ENCODE measurements at regions not wholly inside any gene's neighbourhood (a gene's known extent, or its start where the extent isn't known, plus 50 kb on each side); places are given as distances from the start of the nearest gene placed in this dataset.
"Not testable (repeated sequence)": the region's sequence is repeated elsewhere in the genome, so short reads cannot be mapped to it uniquely, and the experiment has no call there.

DNA sequence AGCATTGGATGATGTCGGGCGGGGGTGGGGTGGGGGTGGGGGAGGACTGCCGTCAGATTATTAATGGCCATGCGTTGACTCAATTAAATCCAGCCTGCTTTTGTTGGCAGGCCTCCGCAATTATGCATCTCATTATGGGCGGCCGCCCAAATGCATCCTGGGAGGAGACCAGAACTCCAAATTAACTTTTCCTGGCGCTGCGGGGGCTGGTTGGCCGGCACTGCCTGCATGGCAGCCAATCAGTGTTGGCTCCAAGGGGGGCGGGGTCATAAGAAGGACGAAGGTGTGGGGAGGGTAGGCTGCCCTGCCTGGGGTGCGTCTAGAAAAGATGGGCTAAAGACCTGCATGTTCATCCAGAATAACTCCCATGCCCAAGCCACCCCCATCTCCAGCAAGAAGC is 83.9 kb upstream of the PAX2 start:
- H3K36me3 ChIP-seq (ENCODE audit: insufficient read depth): no peaks in the 10 kb centered on the region
- no peaks in the 10 kb centered on the region for H3K4me1 ChIP-seq (ENCODE audit: insufficient read depth)
- DNase-seq (ENCODE audit: extremely low spot score): no peak
- H3K4me3 ChIP-seq (ENCODE audit: low read depth, low read length): no peak overlapping the region
- 38% methylated on average over 13 of the region's 13 CpGs for WGBS
- H3K27ac ChIP-seq (ENCODE audit: low read depth): no peak overlapping the region

DNA sequence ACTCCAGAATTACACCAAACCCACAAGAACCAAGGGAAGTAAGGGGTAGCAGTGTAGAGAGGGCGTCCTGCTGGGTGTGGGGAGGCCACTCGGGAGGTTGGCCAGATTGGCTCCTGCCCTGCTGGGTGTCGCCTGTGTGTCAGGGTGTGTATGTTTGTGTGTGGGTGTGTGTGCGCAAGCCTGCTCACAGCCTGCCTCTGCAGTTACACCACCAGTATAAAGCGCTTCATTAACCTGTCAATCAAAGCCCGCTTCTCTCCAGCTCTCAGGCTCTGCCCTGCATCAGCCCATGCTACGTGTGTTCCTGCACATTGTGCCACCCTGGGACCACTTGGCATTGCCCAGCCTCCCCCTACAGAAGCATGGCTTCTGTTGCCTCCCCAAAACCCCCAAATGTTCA is 83.3 kb upstream of the PAX2 start:
- Histone ChIP-seq H3K36me3 (ENCODE audit: insufficient read depth) (no peaks in the 10 kb centered on the region), H3K4me1 (ENCODE audit: insufficient read depth) (no peaks in the 10 kb centered on the region), H3K27ac (ENCODE audit: low read depth) (no peak overlapping the region), H3K4me3 (ENCODE audit: low read depth, low read length) (no peak overlapping the region)
- WGBS: 41% methylated on average over 7 of the region's 7 CpGs
- no peak for DNase-seq (ENCODE audit: extremely low spot score)

DNA sequence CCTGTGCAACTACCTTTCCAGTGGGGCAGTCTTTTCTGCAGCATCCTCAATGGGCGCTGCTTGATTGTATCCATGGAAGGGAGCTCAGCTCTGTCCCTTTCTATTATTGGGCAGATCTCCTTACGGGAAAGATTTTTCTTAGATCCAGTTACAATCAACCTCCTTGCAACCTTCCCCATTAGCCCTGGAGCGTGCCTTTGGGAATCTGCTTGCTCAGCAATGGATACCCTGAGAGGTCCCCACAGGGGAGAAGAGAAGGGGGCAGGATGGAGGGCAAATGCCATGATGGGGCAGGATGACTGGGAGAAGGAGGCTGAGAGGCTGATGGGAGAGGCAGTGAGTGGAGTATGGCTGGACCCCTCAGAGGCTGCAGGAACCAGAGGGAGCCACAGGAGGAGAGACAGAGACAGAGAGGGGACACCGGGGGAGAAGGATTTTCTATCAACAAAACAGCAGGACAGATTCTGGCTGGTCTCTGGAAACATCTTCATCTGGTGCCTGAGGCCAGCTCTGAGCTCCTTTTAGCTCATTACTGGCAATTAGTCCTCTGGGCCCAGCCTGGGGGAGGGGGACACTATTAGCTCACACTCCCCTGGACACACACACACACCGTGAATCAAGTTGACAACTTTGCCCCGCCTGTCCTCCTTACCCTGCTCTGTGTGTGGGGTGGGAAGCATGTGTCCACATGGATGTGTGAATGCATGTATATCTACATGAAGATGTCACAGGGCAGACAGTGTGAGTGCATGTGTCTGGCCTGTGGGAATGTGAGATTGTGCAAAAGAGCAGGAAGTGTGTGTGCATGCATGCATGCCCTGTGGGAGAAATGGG is 80.8 kb upstream of the PAX2 start:
- no peak overlapping the region for H3K4me3 ChIP-seq (ENCODE audit: low read depth, low read length)
- H3K36me3 ChIP-seq (ENCODE audit: insufficient read depth): no peaks in the 10 kb centered on the region
- WGBS: 41% methylated on average over 6 of the region's 6 CpGs
- no peak overlapping the region for H3K27ac ChIP-seq (ENCODE audit: low read depth)
- H3K4me1 ChIP-seq (ENCODE audit: insufficient read depth): no peaks in the 10 kb centered on the region
- DNase-seq (ENCODE audit: extremely low spot score): no peak

DNA sequence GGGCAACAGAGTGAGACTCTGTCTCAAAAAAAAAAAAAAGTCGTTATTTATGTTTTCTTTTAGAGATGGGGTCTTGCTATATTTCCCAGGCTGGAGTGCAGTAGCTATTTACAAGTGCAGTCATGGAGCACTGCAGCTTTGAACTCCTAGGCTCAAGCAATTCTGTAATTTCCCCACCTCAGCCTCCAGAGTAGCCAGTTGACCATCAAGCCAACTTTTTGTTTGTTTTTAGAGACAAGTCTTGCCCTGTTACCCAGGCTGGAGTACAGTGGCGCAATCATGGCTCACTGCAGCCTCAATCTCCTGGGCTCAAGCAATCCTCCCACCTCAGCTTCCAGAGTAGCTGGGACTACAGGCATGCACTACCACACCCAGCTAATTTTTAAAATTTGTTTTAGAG is 78.7 kb upstream of the PAX2 start:
- not testable (repeated sequence) for H3K27ac ChIP-seq (ENCODE audit: low read depth); H3K4me3 ChIP-seq (ENCODE audit: low read depth, low read length); H3K36me3 ChIP-seq (ENCODE audit: insufficient read depth); DNase-seq (ENCODE audit: extremely low spot score); H3K4me1 ChIP-seq (ENCODE audit: insufficient read depth)
- 66% methylated on average over 2 of the region's 2 CpGs for WGBS

DNA sequence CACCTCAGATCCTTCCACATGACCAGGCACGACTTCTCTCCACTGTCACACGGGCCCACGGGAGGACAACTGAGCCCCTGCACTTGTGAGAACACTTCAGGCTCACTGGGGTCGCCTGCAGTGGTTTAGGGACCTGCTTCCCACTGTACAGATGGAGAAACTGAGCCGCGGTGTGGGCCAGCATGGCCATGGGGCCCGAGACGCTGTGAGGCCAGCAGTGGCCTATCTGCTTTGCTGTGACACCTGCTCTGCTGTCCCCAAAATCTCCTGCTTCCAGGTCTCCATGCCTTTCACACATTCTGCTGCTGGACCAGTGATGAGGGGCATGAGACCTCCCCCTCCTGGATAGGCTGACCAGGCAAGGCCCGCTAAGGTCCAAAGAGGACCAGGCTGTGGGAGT is 75.8 kb upstream of the PAX2 start:
- Histone ChIP-seq H3K4me1 (ENCODE audit: insufficient read depth) (peaks cover 4% of the 10 kb centered on the region), H3K27ac (ENCODE audit: low read depth) (no peak overlapping the region), H3K36me3 (ENCODE audit: insufficient read depth) (no peaks in the 10 kb centered on the region), H3K4me3 (ENCODE audit: low read depth, low read length) (no peak overlapping the region)
- DNase-seq (ENCODE audit: extremely low spot score): no peak
- WGBS: 61% methylated on average over 9 of the region's 9 CpGs

DNA sequence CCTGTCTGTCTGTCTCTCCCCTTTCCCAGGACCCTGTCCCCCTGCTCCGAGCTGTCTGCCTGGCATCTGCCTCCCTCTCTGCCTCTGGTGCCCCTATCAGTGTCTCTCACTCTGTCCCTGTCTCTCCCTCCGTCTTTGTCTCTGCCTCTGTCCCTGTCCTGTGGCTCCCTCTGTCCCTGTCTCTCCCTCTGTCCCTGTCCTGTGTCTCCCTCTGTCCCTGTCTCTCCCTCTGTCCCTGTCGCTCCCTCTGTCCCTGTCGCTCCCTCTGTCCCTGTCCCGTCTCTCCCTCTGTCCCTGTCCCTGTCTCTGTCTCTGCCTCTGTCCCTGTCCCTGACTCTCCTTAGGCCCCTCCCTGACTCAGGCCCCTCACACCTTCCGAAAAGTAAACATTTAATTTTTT is 75.0 kb upstream of the PAX2 start:
- Histone ChIP-seq H3K4me1 (ENCODE audit: insufficient read depth) (peaks cover 4% of the 10 kb centered on the region), H3K36me3 (ENCODE audit: insufficient read depth) (no peaks in the 10 kb centered on the region), H3K27ac (ENCODE audit: low read depth) (no peak overlapping the region), H3K4me3 (ENCODE audit: low read depth, low read length) (no peak overlapping the region)
- WGBS: 29% methylated on average over 6 of the region's 6 CpGs
- DNase-seq (ENCODE audit: extremely low spot score): no peak

DNA sequence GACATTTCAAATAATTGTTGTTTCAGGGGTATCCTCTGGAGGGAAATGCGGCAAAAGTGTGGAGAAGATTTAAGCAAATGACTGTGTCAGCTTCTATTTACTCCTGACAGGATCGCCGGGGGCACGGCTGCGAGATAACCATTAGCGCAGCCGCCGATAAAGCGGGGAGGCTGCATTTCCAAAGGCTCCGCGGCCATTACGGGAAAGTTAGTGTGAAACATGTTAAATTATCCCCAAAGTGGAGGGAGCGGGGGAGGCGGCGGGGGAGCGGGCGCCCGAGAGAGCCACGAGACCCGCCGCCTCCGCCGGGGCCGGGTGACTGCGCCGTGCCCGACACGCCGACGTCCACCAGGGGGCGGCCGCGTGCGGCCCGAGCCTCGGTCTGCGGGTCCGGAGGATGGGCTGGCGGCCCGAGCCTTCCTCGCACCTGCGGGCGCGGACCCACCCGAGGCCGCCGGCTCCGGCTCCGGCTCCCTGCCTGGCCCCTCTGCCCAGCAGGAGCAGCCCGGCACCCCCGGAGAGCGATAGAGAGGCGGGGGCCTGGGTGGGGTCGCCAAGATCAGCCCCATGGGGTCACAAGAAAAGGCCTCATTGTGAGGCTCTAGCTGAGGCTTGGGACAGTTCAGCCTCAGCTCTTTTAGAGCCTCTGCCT is 74.4 kb upstream of the PAX2 start:
- no peak for DNase-seq (ENCODE audit: extremely low spot score)
- WGBS: 4% methylated on average over 54 of the region's 54 CpGs
- Histone ChIP-seq H3K4me1 (ENCODE audit: insufficient read depth) (peaks cover 4% of the 10 kb centered on the region), H3K27ac (ENCODE audit: low read depth) (no peak overlapping the region), H3K36me3 (ENCODE audit: insufficient read depth) (no peaks in the 10 kb centered on the region), H3K4me3 (ENCODE audit: low read depth, low read length) (no peak overlapping the region)

DNA sequence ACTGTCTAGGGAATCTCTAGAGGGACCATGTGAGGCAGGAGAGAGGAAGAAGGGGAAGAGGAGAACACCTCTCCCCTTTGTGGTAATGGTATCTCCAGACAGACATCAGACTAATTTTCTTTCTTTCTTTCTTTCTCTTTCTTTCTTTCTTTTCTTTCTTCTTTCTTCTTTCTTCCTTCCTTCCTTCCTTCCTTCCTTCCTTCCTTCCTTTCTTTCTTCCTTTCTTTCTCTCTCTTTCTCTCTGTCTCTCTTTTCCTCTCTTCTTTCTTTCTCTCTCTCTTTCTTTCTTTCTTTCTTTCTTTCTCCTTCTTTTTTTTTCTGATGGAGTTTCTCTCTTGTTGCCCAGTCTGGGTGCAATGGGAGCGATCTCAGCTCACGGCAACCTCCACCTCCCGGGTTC is 73.2 kb upstream of the PAX2 start:
- WGBS: 87% methylated on average over 3 of the region's 3 CpGs
- H3K27ac ChIP-seq (ENCODE audit: low read depth): no peak overlapping the region
- no peak overlapping the region for H3K4me3 ChIP-seq (ENCODE audit: low read depth, low read length)
- DNase-seq (ENCODE audit: extremely low spot score): no peak
- no peaks in the 10 kb centered on the region for H3K36me3 ChIP-seq (ENCODE audit: insufficient read depth)
- H3K4me1 ChIP-seq (ENCODE audit: insufficient read depth): peaks cover 4% of the 10 kb centered on the region

DNA sequence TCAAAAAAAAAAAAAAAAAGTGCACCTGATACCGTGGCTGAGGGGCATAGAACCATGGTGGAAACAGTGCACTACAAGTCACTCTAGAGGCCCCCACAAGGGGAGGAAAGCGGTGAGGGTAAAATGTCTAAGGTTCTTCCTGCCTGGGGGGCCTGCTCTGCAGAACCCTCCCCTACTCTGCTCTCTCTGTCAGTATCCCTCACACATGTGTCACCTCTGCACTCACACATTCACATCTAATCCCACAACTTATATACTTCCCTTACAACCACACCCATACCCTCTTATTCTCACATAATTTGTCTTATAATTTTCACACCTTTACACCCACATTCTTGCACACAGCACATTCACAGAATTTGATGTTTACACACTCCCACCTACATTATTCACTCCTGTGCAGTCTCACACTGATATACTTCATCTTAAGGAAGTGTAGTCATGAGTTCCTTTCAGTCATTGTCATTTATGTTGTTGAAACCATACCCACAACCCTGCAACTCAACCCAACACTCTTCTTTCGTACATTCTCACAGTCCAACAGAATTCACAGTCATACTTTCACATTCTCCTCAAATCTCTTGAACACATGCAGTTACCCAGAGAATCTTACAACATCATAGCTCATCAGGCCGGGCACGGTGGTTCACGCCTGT is 68.0 kb upstream of the PAX2 start:
- 69% methylated on average over 6 of the region's 6 CpGs for WGBS
- DNase-seq (ENCODE audit: extremely low spot score): no peak
- H3K4me3 ChIP-seq (ENCODE audit: low read depth, low read length): no peak overlapping the region
- H3K27ac ChIP-seq (ENCODE audit: low read depth): no peak overlapping the region
- no peaks in the 10 kb centered on the region for H3K4me1 ChIP-seq (ENCODE audit: insufficient read depth)
- no peaks in the 10 kb centered on the region for H3K36me3 ChIP-seq (ENCODE audit: insufficient read depth)

DNA sequence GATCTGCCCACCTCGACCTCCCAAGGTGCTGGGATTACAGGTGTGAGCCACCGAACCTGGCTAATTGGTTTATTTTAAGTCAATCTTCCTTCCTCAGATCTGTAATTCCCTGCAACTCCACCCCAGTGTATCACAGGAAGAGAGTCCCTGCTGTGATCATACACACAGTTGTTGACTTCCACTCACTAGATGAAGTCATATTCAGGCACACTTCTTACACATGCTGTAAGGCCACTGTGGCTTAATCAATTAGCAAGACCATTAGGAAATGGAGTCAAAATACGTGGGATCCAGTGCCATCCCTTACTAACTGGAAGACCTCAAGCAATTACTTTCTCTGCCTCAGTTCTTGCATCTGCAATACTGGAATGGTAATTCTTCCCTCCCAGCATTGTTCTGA is 66.1 kb upstream of the PAX2 start:
- Histone ChIP-seq H3K4me3 (ENCODE audit: low read depth, low read length) (no peak overlapping the region), H3K27ac (ENCODE audit: low read depth) (no peak overlapping the region), H3K36me3 (ENCODE audit: insufficient read depth) (no peaks in the 10 kb centered on the region), H3K4me1 (ENCODE audit: insufficient read depth) (no peaks in the 10 kb centered on the region)
- DNase-seq (ENCODE audit: extremely low spot score): no peak
- WGBS: 33% methylated on average over 3 of the region's 3 CpGs

DNA sequence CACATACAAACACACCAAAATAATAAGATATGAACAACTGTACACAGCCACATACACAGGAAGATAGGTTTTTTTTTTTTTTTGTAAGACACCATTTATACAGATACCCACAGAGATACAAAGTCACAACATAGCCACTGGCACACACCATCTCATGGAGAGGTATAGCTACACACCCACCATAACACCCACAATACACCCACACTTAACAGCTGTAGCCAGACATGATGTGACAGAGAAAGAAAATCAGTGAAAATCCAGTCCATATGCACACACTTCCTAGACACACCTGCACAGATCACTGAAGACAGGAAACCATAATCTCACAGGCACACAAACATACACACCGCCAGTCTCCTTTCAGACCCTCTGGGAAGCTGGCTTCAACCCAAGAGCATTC is 62.4 kb upstream of the PAX2 start:
- 22% methylated on average over 1 of the region's 1 CpG for WGBS
- Histone ChIP-seq H3K27ac (ENCODE audit: low read depth) (no peak overlapping the region), H3K4me3 (ENCODE audit: low read depth, low read length) (no peak overlapping the region), H3K36me3 (ENCODE audit: insufficient read depth) (no peaks in the 10 kb centered on the region), H3K4me1 (ENCODE audit: insufficient read depth) (no peaks in the 10 kb centered on the region)
- no peak for DNase-seq (ENCODE audit: extremely low spot score)

DNA sequence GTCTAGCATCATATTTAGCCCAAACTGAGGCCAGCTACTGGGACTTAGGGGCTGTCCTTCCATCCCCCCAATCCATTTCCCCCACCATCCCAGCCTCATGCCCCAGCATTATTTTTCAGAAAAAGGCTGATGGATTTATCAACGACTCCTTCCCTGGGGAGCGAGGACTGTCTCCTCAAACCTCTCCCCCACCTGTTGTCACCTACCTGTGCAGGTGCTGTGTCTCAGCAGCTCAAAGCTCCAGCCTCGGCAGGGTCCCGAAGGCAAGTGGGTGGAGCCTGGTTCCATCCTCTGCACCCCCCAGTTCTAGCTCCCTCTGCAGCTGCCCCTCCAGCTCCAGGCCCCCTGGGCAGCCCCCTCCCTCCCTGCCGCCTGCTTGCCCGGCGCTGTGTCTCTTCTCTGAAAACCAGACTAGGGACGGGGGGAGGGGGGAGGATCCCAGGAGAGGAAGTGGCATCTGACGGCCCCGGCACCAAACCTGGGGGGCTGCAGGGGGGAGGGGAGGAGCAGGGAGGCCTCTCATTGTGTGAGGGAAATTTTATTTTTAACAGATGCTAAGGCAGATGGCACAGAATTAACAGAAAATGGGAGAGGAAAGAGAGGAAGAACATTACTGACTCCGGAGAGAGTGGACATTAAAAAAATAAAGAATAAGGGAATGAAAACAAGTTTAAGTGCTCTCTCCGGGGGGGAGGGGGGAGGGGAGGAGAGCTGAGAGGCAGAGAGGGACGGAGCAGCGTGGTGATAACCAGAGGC is 61.7 kb upstream of the PAX2 start:
- no peak overlapping the region for H3K27ac ChIP-seq (ENCODE audit: low read depth)
- no peaks in the 10 kb centered on the region for H3K4me1 ChIP-seq (ENCODE audit: insufficient read depth)
- no peak for DNase-seq (ENCODE audit: extremely low spot score)
- H3K4me3 ChIP-seq (ENCODE audit: low read depth, low read length): no peak overlapping the region
- WGBS: 2% methylated on average over 14 of the region's 14 CpGs
- H3K36me3 ChIP-seq (ENCODE audit: insufficient read depth): no peaks in the 10 kb centered on the region

DNA sequence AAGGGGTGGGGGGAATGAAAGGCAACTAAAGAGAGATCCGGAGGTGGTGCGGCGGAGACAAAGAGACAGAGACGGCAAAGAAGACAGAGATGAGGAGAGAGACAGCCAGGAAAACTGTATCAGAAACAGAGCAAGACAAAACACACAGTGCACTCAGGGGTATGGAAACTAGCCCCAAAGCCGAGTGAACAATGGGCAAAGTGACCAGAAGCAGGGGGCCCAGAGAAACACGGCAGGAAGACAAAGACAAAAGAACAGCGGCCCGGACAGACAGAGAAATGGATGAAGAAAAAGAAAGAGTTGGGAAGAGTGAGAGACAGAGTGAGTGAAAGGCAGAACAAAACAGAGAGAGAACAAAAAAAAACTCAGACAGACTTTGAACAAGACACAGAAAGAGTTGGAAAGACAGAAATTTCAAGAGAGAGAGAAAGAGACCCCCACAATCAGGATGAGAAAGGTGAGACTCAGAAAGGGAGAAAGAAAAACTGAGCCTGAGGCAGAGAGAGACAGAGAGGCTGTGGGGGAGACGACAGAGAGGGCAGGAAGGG is 60.6 kb upstream of the PAX2 start:
- 4% methylated on average over 9 of the region's 9 CpGs for WGBS
- no peaks in the 10 kb centered on the region for H3K4me1 ChIP-seq (ENCODE audit: insufficient read depth)
- H3K27ac ChIP-seq (ENCODE audit: low read depth): no peak overlapping the region
- H3K36me3 ChIP-seq (ENCODE audit: insufficient read depth): no peaks in the 10 kb centered on the region
- no peak overlapping the region for H3K4me3 ChIP-seq (ENCODE audit: low read depth, low read length)
- no peak for DNase-seq (ENCODE audit: extremely low spot score)

Measured in urinary bladder (tissue), 3 donors.